HCT116 (cell line): ENCODE measurements at regions not wholly inside any gene's neighbourhood (a gene's known extent, or its start where the extent isn't known, plus 50 kb on each side); places are given as distances from the start of the nearest gene placed in this dataset.
"Not testable (repeated sequence)": the region's sequence is repeated elsewhere in the genome, so short reads cannot be mapped to it uniquely, and the experiment has no call there.

Experiments
- ATAC-seq: fragments of 200-7000 bp; cut with Tn5 transposase; 2 replicates; pipeline ENCODE4 v1.9.1; 2020; ENCODE audit warnings: mild to moderate bottlenecking, moderate library complexity
- BruUV-seq: library from RNA; stranded (reverse); fragments of 400-500 nt; replicated peaks from 2 replicates; lab custom pipeline; 2021; lab: Mats Ljungman, UMichigan
- CTCF ChIA-PET: fragments of 300-600 bp; sonication (Branson Sonifier 250); formaldehyde crosslinking; loops from one replicate; lab custom pipeline; 2021; ENCODE audit warnings: antibody characterized with exemption; lab: Charles Lee
- POLR2A ChIA-PET: fragments of 300-600, 350-600 bp; sonication (Branson Sonifier 250); formaldehyde crosslinking; loops from one replicate; lab custom pipeline; 2021; ENCODE audit warnings: antibody characterized with exemption; lab: Charles Lee
- RAD21 ChIA-PET, 2 experiments: fragments of 300-600 bp; sonication (Branson Sonifier 250); formaldehyde crosslinking; loops; one replicate each; lab custom pipeline; 2023; ENCODE audit warnings: low total read pairs in 2 of 2; ENCODE audit not compliant: uncharacterized antibody in 2 of 2, unreplicated experiment in 2 of 2, low non-redundant PET in 1 of 2; lab: Charles Lee
- DNase-seq: peaks from one replicate; pipeline ENCODE4 v3.0.0-alpha.2; 2010; ENCODE audit warnings: low read depth, low spot score
- H2AFZ ChIP-seq: fragments of 200-600 bp; shearing (Covaris generic), sonication (generic); 2 replicates; pipeline ENCODE4 v1.6.1; 2017; ENCODE audit warnings: low read depth, mixed run types, mixed read lengths, antibody characterized with exemption, low read length; ENCODE audit not compliant: poor library complexity, severe bottlenecking
- H3K27ac ChIP-seq: 2 replicates; pipeline ENCODE4 v1.5.1; 2012; ENCODE audit warnings: low read depth, low read length
- H3K27me3 ChIP-seq: fragments of 200-600 bp; sonication (generic); 2 replicates; pipeline ENCODE4 v1.6.1; 2016; ENCODE audit warnings: mixed run types, low read length, mixed read lengths; ENCODE audit not compliant: insufficient read depth
- H3K36me3 ChIP-seq, 2 experiments: fragments of 200-500 bp in 1 of 2; fragments of 200-600 bp in 1 of 2; sonication (Bioruptor generic) in 1 of 2; sonication (generic) in 1 of 2; 2 replicates each; pipeline versions ENCODE4 v1.5.1 to v1.6.1; 2014 to 2016; ENCODE audit warnings: low read length in 2 of 2, inconsistent platforms in 1 of 2, mixed read lengths in 1 of 2, mixed run types in 1 of 2; ENCODE audit not compliant: insufficient read depth in 2 of 2, control insufficient read depth in 1 of 2
- H3K4me1 ChIP-seq, 2 experiments: fragments of 200-600 bp in 1 of 2; sonication (generic) in 1 of 2; 2 replicates each; pipeline versions ENCODE4 v1.5.1 to v1.6.1; 2012 to 2017; ENCODE audit warnings: low read length in 2 of 2, inconsistent platforms in 1 of 2, mild to moderate bottlenecking in 1 of 2, mixed read lengths in 1 of 2, mixed run types in 1 of 2, moderate library complexity in 1 of 2; ENCODE audit not compliant: insufficient read depth in 2 of 2, control insufficient read depth in 1 of 2
- H3K4me2 ChIP-seq: fragments of 200-600 bp; sonication (generic); 2 replicates; pipeline ENCODE4 v1.6.1; 2017; ENCODE audit warnings: mixed run types, low read length, mixed read lengths
- H3K4me3 ChIP-seq, 2 experiments: fragments of 200-600 bp in 1 of 2; sonication (generic) in 1 of 2; replicated peaks in 1 of 2; 2 replicates each; pipeline ENCODE4 v1.5.1; 2011 to 2016; ENCODE audit warnings: low read length in 2 of 2, control low read depth in 1 of 2, low read depth in 1 of 2, mild to moderate bottlenecking in 1 of 2, mixed read lengths in 1 of 2, mixed run types in 1 of 2
- H3K79me2 ChIP-seq: fragments of 200-600 bp; sonication (generic); 2 replicates; pipeline ENCODE4 v1.6.1; 2017; ENCODE audit warnings: mild to moderate bottlenecking, mixed run types, low read length, moderate library complexity, mixed read lengths; ENCODE audit not compliant: insufficient read depth
- H3K9ac ChIP-seq: fragments of 200-600 bp; sonication (generic); 2 replicates; pipeline ENCODE4 v1.6.1; 2016; ENCODE audit warnings: low read length, mixed read lengths
- H3K9me2 ChIP-seq: fragments of 200-600 bp; sonication (generic), shearing (Covaris generic); 2 replicates; pipeline ENCODE4 v1.6.1; 2017; ENCODE audit warnings: mixed run types, mild to moderate bottlenecking, moderate library complexity; ENCODE audit not compliant: insufficient read depth
- H3K9me3 ChIP-seq, 2 experiments: fragments of 200-500 bp in 1 of 2; fragments of 200-600 bp in 1 of 2; sonication (Bioruptor generic) in 1 of 2; sonication (generic) in 1 of 2; 2 replicates each; pipeline ENCODE4 v1.6.1; 2014 to 2017; ENCODE audit warnings: low read length in 2 of 2, mixed read lengths in 2 of 2, inconsistent platforms in 1 of 2, low read depth in 1 of 2, mild to moderate bottlenecking in 1 of 2, mixed run types in 1 of 2, moderate library complexity in 1 of 2; ENCODE audit not compliant: control insufficient read depth in 1 of 2, insufficient read depth in 1 of 2
- H4K20me1 ChIP-seq: fragments of 200-600 bp; sonication (generic), shearing (Covaris generic); 2 replicates; pipeline ENCODE4 v1.6.1; 2017; ENCODE audit warnings: mixed run types, mild to moderate bottlenecking, moderate library complexity; ENCODE audit not compliant: insufficient read depth
- CBX3 ChIP-seq: IDR thresholded peaks from 2 replicates; pipeline ENCODE4 v1.6.1; 2012; ENCODE audit warnings: low read depth
- EZH2 ChIP-seq: fragments of 200-600 bp; sonication (generic); IDR thresholded peaks from 2 replicates; pipeline ENCODE4 v1.6.1; 2017; ENCODE audit warnings: antibody characterized with exemption, mixed run types
- EZH2phosphoT487 ChIP-seq: fragments of 200-600 bp; IDR thresholded peaks from 2 replicates; pipeline ENCODE4 v1.6.1; 2018; ENCODE audit warnings: antibody characterized with exemption, borderline replicate concordance
- JUND ChIP-seq: IDR thresholded peaks from 2 replicates; pipeline ENCODE4 v1.6.1; 2012
- MAX ChIP-seq: IDR thresholded peaks from 2 replicates; pipeline ENCODE4 v1.6.1; 2012
- POLR2A ChIP-seq: IDR thresholded peaks from 2 replicates; pipeline ENCODE4 v1.7.0; 2011; ENCODE audit warnings: borderline replicate concordance; ENCODE audit not compliant: insufficient read depth, insufficient read length; ENCODE audit errors: extremely low read depth
- POLR2AphosphoS5 ChIP-seq: IDR thresholded peaks from 2 replicates; pipeline ENCODE4 v1.6.1; 2011; ENCODE audit warnings: mild to moderate bottlenecking, low read depth, low read length, moderate library complexity
- RAD21 ChIP-seq: IDR thresholded peaks from 2 replicates; pipeline ENCODE4 v1.6.1; 2012; ENCODE audit warnings: low read depth, mild to moderate bottlenecking
- SIN3A ChIP-seq: IDR thresholded peaks from 2 replicates; pipeline ENCODE4 v1.6.1; 2012; ENCODE audit warnings: low read depth
- SP1 ChIP-seq: IDR thresholded peaks from 2 replicates; pipeline ENCODE4 v1.6.1; 2012; ENCODE audit warnings: low read depth
- SRF ChIP-seq: IDR thresholded peaks from 2 replicates; pipeline ENCODE4 v1.6.1; 2012; ENCODE audit warnings: low read depth
- intact Hi-C: fragments of 100-400 bp; cut with micrococcal nuclease; formaldehyde crosslinking; loops from 2 replicates; pipeline ENCODE4 v1.10.0; 2022

- H3K36me3 ChIP-seq = no peaks in the 10 kb centered on the region
- H3K79me2 ChIP-seq = no peaks in the 10 kb centered on the region
- H2AFZ ChIP-seq = no peak overlapping the region
- H3K9me3 ChIP-seq = no peaks in the 10 kb centered on the region
- H3K27ac ChIP-seq = no peak overlapping the region
- intact Hi-C loops = no loop called here
- ChIA-PET POLR2A (no interaction called here), RAD21 (no interaction called here), CTCF (no interaction called here)
- no peak for TF ChIP-seq SP1
- no peak for TF ChIP-seq POLR2AphosphoS5
- TF ChIP-seq SRF = no peak
- TF ChIP-seq CBX3 = no peak
- no peak for TF ChIP-seq RAD21
- TF ChIP-seq SIN3A = no peak
- TF ChIP-seq JUND = no peak
- TF ChIP-seq MAX = no peak
- no peak for TF ChIP-seq EZH2
- no peak for TF ChIP-seq EZH2phosphoT487
- TF ChIP-seq POLR2A = no peak
- H3K4me2 ChIP-seq = no peak overlapping the region
- H4K20me1 ChIP-seq = no peaks in the 10 kb centered on the region
- no peaks in the 10 kb centered on the region for H3K4me1 ChIP-seq
- no peaks in the 10 kb centered on the region for H3K27me3 ChIP-seq
- H3K4me3 ChIP-seq = no peak overlapping the region
- BruUV-seq = no TSS peak
- ATAC-seq (no peak), DNase-seq (no peak)
- H3K9ac ChIP-seq = no peak overlapping the region
- no peaks in the 10 kb centered on the region for H3K9me2 ChIP-seq
Observed at GRCh38 chr1:83043244-83043643, 955.7 kb downstream of the TTLL7 start.

GRCh38 chr1:83039091-83039490 lies 959.8 kb downstream of the TTLL7 start:
- H3K9me2 ChIP-seq, DNase-seq, H3K27ac ChIP-seq, H3K27me3 ChIP-seq, H3K4me1 ChIP-seq, H4K20me1 ChIP-seq, CTCF ChIA-PET, intact Hi-C loops, POLR2A ChIA-PET, H2AFZ ChIP-seq, H3K4me2 ChIP-seq, H3K9ac ChIP-seq, ATAC-seq, H3K4me3 ChIP-seq, H3K36me3 ChIP-seq, H3K79me2 ChIP-seq, BruUV-seq, RAD21 ChIA-PET, H3K9me3 ChIP-seq: not testable (repeated sequence)
